ENCODE measurements at regions not wholly inside any gene's neighbourhood (a gene's known extent, or its start where the extent isn't known, plus 50 kb on each side); places are given as distances from the start of the nearest gene placed in this dataset.

- TF ChIP-seq CTCF (conservative IDR thresholded peaks at IDR 0.05; ENCODE audit: low read depth, low read length) (no peak), POLR2A (IDR thresholded peaks at IDR 0.05; ENCODE audit: low read depth, low read length) (no peak), RFX5 (IDR thresholded peaks at IDR 0.05; ENCODE audit: low read depth, low read length) (no peak), SMC3 (IDR thresholded peaks at IDR 0.05; ENCODE audit: low read depth, low read length) (no peak), RAD21 (IDR thresholded peaks at IDR 0.05; ENCODE audit: low read length) (no peak), CHD1 (IDR thresholded peaks at IDR 0.05; ENCODE audit: low read depth, low read length) (no peak)
Observed at GRCh38 chr6:120363429-120363828, 970.9 kb downstream of the TBC1D32 start.

Measured in IMR-90 (cell line).